ENCODE measurements at regions not wholly inside any gene's neighbourhood (a gene's known extent, or its start where the extent isn't known, plus 50 kb on each side); places are given as distances from the start of the nearest gene placed in this dataset.

GRCh38 chr14:105864116-105864515, 337.7 kb downstream of the TMEM121 start:
- H3K27ac Mint-ChIP-seq = no peak overlapping the region
- H3K27me3 Mint-ChIP-seq (ENCODE audit: low read depth, poor library complexity) = no peaks in the 10 kb centered on the region
- peaks cover 81% of the 10 kb centered on the region for H3K9me3 Mint-ChIP-seq
- no peak for TF ChIP-seq CTCF (IDR thresholded peaks at IDR 0.05)
- H3K4me3 Mint-ChIP-seq = no peak overlapping the region
- H3K4me1 Mint-ChIP-seq = no peaks in the 10 kb centered on the region
- H3K36me3 Mint-ChIP-seq (ENCODE audit: low read depth) = no peaks in the 10 kb centered on the region
- DNase-seq = no peak

GRCh38 chr14:105864651-105865265, 338.4 kb downstream of the TMEM121 start:
- no peak for DNase-seq
- H3K4me3 Mint-ChIP-seq = no peak overlapping the region

GRCh38 chr14:105865266-105865903, 339.0 kb downstream of the TMEM121 start:
- Mint-ChIP-seq H3K27ac (no peak overlapping the region), H3K9me3 (peaks cover 81% of the 10 kb centered on the region), H3K36me3 (ENCODE audit: low read depth) (no peaks in the 10 kb centered on the region), H3K4me3 (no peak overlapping the region), H3K27me3 (ENCODE audit: low read depth, poor library complexity) (no peaks in the 10 kb centered on the region), H3K4me1 (no peaks in the 10 kb centered on the region)
- DNase-seq = no peak
- no peak for TF ChIP-seq CTCF (IDR thresholded peaks at IDR 0.05)

More at GRCh38 chr14:105864651-105865265, 338.4 kb downstream of the TMEM121 start:
- no peaks in the 10 kb centered on the region for H3K27me3 Mint-ChIP-seq (ENCODE audit: low read depth, poor library complexity)
- no peak overlapping the region for H3K27ac Mint-ChIP-seq
- TF ChIP-seq CTCF (IDR thresholded peaks at IDR 0.05) = no peak
- H3K36me3 Mint-ChIP-seq (ENCODE audit: low read depth) = no peaks in the 10 kb centered on the region
- H3K9me3 Mint-ChIP-seq = peaks cover 84% of the 10 kb centered on the region
- H3K4me1 Mint-ChIP-seq = no peaks in the 10 kb centered on the region

- Mint-ChIP-seq H3K27me3 (ENCODE audit: low read depth, poor library complexity) (no peaks in the 10 kb centered on the region), H3K4me3 (no peak overlapping the region), H3K9me3 (peaks cover 81% of the 10 kb centered on the region), H3K36me3 (ENCODE audit: low read depth) (no peaks in the 10 kb centered on the region), H3K4me1 (no peaks in the 10 kb centered on the region), H3K27ac (no peak overlapping the region)
- TF ChIP-seq CTCF (IDR thresholded peaks at IDR 0.05) = no peak
- no peak for DNase-seq
Observed at GRCh38 chr14:105865904-105866840, 339.8 kb downstream of the TMEM121 start.

GRCh38 chr14:105866841-105867321, 340.5 kb downstream of the TMEM121 start:
- DNase-seq = no peak
- no peaks in the 10 kb centered on the region for H3K36me3 Mint-ChIP-seq (ENCODE audit: low read depth)
- TF ChIP-seq CTCF (IDR thresholded peaks at IDR 0.05) = no peak
- H3K4me3 Mint-ChIP-seq = no peak overlapping the region
- peaks cover 81% of the 10 kb centered on the region for H3K9me3 Mint-ChIP-seq
- no peaks in the 10 kb centered on the region for H3K4me1 Mint-ChIP-seq
- H3K27ac Mint-ChIP-seq = no peak overlapping the region
- H3K27me3 Mint-ChIP-seq (ENCODE audit: low read depth, poor library complexity) = no peaks in the 10 kb centered on the region
